NCI-H345 treated with DMSO at 0.1 percent for 48 hours (cell line): ENCODE measurements at regions not wholly inside any gene's neighbourhood (a gene's known extent, or its start where the extent isn't known, plus 50 kb on each side); places are given as distances from the start of the nearest gene placed in this dataset.
"Not testable (repeated sequence)": the region's sequence is repeated elsewhere in the genome, so short reads cannot be mapped to it uniquely, and the experiment has no call there.

ENCODE experiments used
- DNase-seq: peaks from one replicate; lab custom pipeline; 2025; ENCODE audit not compliant: unreplicated experiment; lab: John Stamatoyannopoulos, UW

DNA sequence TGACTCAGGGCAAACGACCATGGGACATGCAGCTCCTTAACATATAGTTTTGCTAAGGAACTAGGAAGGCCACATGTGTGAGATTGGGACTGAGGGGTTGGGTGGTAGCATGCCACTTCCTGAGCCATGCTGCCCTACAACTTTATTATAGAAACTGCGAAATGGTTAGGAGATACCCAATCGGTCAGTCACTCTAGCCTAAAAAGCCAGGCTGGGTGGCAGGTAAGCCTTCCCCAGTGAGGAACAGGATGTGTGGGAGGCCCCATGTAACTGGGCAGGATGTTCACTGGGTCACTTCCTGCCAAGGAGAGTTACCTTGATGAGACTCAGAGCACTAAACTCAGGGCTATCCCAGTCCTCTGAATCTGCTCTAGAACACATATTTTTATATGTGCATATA, 123.5 kb downstream of the MAP3K7 start:
- DNase-seq, result no peak

GRCh38 chr6:90462102-90462501, 124.8 kb downstream of the MAP3K7 start:
- DNase-seq, result no peak

- DNase-seq, result no peak
Measured at GRCh38 chr6:90461383-90461782, 125.5 kb downstream of the MAP3K7 start.

DNA sequence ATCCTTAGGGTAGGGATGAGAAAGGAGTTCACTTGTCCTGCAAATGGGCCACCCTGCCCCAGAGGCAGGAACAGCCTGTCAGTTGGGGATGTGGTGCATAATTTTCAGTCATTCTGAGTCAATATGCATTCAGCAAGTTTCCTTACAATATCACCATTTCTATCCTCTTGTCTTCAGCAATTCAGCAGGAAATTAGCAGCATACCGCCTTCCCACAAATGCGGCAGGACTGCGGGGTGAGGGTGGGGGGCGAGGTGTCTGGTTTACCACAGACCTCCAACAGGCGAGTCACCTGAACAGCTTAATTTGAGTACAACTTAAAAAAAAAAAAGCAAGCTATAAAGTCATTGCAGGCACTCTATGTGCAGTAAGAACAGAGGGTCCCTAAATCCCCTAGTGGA, 126.8 kb downstream of the MAP3K7 start:
- no peak for DNase-seq

DNA sequence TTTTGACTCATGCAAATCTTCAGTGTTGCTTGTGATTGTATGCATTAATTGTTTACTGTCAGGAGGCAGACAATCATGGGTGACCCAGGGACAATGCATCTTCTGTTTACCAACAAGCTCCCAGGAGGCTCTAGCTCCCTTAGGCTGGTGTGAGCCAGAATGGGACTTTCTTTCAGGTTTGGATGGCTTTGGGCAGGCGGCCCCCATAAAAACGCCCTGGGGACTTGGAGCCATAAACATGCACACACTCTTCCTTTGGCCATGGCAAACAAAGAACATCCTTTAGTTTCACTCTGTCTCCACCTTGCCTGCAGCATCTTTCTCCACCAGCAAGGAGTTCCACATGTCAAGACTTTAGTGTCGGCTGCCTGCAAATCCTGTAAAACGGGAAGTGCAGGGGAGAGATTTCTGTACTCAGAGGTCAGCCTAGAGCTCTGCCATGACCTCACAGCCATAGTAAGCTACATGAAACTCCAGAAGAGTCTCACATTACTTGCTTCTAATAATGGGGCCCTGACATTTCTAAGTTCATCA, 127.6 kb downstream of the MAP3K7 start:
- DNase-seq, result no peak

GRCh38 chr6:90458353-90459224, 128.3 kb downstream of the MAP3K7 start:
- no peak for DNase-seq

DNA sequence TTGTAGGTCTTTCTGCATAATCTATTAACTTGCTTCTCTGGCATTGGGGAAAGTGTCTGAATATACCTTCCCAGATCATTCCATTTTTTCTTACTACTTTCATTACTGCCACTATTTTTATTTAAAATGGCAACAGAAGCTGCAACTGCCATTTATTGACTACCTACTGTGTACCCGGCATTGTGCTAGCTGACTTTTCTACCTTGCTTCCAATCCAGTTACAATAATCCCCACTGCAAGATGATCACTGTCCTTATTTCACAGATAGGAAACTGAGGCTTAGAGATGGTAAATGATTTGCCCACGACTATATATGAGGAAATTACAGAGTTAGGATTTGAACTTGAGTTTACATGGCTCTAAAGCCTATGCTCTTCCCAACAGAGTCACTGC, 129.0 kb downstream of the MAP3K7 start:
- no peak for DNase-seq

GRCh38 chr6:90456997-90457866, 129.6 kb downstream of the MAP3K7 start:
- not testable (repeated sequence) for DNase-seq

GRCh38 chr6:90456001-90456400, 130.9 kb downstream of the MAP3K7 start:
- DNase-seq, result no peak

- DNase-seq, result no peak
Measured at GRCh38 chr6:90454836-90455427, 131.9 kb downstream of the MAP3K7 start.

DNA sequence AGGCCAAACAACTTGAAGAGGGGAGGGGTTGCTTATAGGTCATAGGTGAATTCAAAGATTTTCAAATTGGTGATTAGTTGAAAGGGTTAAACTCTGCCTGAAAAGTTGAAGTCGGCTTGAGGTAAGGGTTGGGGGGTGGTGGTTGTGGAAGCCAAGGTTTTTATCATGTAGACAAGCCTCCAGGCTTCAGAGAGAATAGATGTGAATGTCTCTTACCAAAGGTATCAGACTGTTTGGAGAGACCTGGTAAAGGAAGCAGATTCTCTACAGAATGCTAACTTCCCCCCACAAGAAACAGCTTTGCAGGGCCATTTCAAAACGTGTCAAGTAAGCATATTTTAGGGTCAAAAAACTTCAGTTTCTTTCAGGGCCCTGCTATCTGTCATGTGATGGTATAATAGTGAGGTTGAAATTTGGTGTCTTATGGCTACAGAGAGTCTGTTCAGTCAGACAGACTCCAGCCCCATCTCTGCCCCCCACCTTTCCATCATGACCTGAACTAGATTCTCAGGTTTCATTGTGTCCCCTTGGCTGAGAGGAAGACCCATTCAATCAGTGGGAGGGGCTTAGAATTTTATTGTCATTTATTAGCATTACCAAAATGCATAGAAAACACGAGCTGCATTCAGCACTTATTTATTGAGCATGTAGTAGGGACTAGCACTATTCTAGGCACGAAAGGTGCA, 136.5 kb downstream of the MAP3K7 start:
- DNase-seq, result no peak

GRCh38 chr6:90449311-90449710, 137.6 kb downstream of the MAP3K7 start:
- no peak for DNase-seq

- DNase-seq, result no peak
Measured at GRCh38 chr6:90448836-90449235, 138.0 kb downstream of the MAP3K7 start.

DNA sequence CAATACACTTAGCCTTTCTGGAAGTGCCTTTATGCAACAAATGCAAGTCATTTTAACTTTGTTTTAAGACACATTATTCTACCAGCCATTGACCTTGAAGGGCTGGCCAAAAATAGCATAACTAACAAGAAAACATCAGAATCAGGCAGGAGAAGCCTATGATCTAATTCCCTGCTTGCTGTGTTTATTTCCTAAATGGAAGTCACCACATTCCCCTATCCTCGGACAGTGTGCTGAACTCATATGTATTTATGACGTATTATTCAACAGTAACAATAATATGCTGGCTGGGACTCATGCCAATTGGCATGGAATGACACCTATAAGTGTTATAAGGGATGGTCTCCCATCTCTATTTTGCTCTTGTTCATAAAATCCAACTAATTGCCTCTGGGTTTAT, 140.7 kb downstream of the MAP3K7 start:
- no peak for DNase-seq

GRCh38 chr6:90445533-90446108, 141.3 kb downstream of the MAP3K7 start:
- DNase-seq, result no peak

DNA sequence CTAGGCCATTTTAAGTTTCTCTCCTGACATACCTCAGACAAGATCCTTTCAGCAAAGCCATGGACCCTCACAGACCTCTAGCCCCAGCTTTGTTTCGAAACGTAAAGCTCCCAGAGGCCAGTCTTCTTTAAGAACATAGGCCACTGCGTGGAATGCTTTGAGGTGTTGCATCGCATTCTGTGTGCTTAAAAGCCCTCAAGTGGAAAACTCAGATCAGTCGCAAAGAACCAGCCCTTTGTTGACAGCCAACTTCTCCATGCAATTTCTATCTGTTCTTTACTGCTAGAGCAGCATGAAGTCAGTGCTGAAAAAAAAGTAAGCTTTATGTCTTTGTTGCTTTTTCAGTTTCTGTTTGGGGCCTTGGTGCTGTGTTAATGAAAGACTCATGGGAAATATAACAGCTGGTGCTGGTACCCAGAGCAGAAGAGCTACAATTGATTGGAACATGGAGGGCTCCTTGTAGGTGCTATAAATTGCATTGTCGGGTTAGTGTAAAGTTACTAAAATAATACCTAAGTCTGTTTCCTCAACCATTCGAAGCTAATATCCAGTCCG, 142.6 kb downstream of the MAP3K7 start:
- DNase-seq, result no peak

GRCh38 chr6:90442366-90442765, 144.5 kb downstream of the MAP3K7 start:
- DNase-seq, result no peak

DNA sequence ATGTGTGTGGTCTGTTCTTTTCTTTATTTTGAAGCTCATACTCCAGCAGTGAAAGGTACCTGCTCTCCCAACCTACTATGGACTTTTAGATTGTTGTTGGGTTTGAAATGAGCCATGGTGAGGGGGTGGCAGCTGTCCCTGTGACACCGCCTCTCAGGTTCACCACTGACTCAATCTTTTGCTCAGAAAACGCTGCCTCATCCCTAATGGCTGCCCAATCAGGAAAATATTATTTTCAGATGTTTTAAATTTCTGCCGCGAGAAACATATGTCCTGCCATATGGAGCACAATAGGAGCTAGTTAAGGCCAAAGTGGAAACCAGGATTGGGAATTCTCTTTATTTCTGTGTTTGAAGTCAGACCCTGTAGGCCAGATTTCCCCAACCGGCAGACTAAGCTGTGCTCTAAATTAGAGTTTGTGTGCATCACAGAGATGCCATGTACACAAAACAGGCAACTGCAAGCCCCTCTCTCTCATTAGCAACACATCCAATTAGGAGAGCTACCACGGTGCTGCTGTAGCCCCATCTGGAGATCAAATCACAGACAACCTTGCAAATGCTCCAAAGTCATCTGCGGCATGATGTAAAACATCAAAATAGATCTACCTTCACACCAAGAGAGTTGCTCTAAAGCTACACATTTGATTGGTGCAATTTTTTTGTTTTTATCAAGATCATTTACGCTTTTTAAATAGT, 144.1 kb upstream of the BACH2 start:
- DNase-seq, result no peak

DNA sequence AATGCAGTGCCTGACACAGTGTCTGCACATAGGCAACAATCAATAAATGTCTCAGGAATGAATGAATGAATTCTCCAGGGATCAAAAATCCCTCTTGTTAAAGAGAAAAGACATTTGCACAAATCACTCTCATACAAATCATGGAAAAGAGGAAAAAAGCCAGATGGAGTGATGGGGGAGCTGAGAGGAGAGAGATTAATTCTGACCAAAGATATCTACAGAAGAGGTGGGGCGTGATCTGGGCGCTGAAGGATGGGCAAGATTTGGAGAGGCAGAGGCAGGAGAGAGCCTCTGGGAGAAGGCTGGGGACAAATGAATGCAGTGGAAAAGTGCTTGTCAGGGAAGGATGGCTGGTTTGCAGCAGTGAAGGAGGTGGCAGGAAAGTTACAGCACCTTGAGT, 142.9 kb upstream of the BACH2 start:
- no peak for DNase-seq

GRCh38 chr6:90436403-90436802, 139.8 kb upstream of the BACH2 start:
- DNase-seq, result no peak
